Liver (tissue), 8 donors: ENCODE measurements at regions not wholly inside any gene's neighbourhood (a gene's known extent, or its start where the extent isn't known, plus 50 kb on each side); places are given as distances from the start of the nearest gene placed in this dataset.

Source experiments
- DNase-seq: peaks from one replicate; pipeline ENCODE4 v3.0.0-alpha.2; 2017; ENCODE audit warnings: low spot score
- H3K27ac ChIP-seq, 2 donors: one replicate each; pipeline ENCODE4 v1.7.0; 2013; ENCODE audit warnings: inconsistent platforms in 2 of 2, low read length in 2 of 2, control low read depth in 1 of 2, low read depth in 1 of 2, mild to moderate bottlenecking in 1 of 2
- H3K27me3 ChIP-seq, 4 donors: one replicate each; pipeline versions ENCODE4 v1.6.1 to v1.7.0; 2013; ENCODE audit warnings: low read length in 3 of 4, inconsistent platforms in 1 of 4, mild to moderate bottlenecking in 1 of 4, moderate library complexity in 1 of 4; ENCODE audit not compliant: control insufficient read depth in 4 of 4, insufficient read depth in 4 of 4
- H3K36me3 ChIP-seq, 4 donors: one replicate each; pipeline versions ENCODE4 v1.6.1 to v1.7.0; 2013; ENCODE audit warnings: low read length in 3 of 4, mild to moderate bottlenecking in 3 of 4, low read depth in 1 of 4, moderate library complexity in 1 of 4; ENCODE audit not compliant: control insufficient read depth in 4 of 4, insufficient read depth in 3 of 4
- H3K4me1 ChIP-seq, 4 donors: one replicate each; pipeline versions ENCODE4 v1.6.1 to v1.7.0; 2013; ENCODE audit warnings: low read length in 3 of 4, mild to moderate bottlenecking in 3 of 4, moderate library complexity in 1 of 4; ENCODE audit not compliant: control insufficient read depth in 4 of 4, insufficient read depth in 4 of 4
- H3K4me3 ChIP-seq, 3 donors: one replicate each; pipeline versions ENCODE4 v1.6.1 to v1.7.0; 2013; ENCODE audit warnings: low read length in 3 of 3, control low read depth in 1 of 3, low read depth in 1 of 3, mild to moderate bottlenecking in 1 of 3
- H3K9ac ChIP-seq, 2 donors: one replicate each; pipeline ENCODE4 v1.7.0; 2013; ENCODE audit warnings: low read length in 2 of 2, mild to moderate bottlenecking in 2 of 2, moderate library complexity in 2 of 2, control low read depth in 1 of 2, low read depth in 1 of 2
- H3K9me3 ChIP-seq, 4 donors: one replicate each; pipeline versions ENCODE4 v1.6.1 to v1.7.0; 2013; ENCODE audit warnings: low read length in 3 of 4; ENCODE audit not compliant: control insufficient read depth in 4 of 4
- EGR1 ChIP-seq, 2 donors: IDR thresholded peaks; 2 replicates each; pipeline ENCODE4 v1.6.1; 2016 to 2018; ENCODE audit warnings: antibody characterized with exemption in 2 of 2, low read depth in 2 of 2
- FOXA1 ChIP-seq: IDR thresholded peaks from 2 replicates; pipeline ENCODE4 v1.6.1; 2016; ENCODE audit warnings: antibody characterized with exemption
- FOXA2 ChIP-seq: IDR thresholded peaks from 2 replicates; pipeline ENCODE4 v1.6.1; 2016; ENCODE audit warnings: antibody characterized with exemption
- GABPA ChIP-seq, 2 donors: IDR thresholded peaks in 1 of 2; conservative IDR thresholded peaks in 1 of 2; 2 replicates each; pipeline ENCODE4 v1.6.1; 2016; ENCODE audit warnings: antibody characterized with exemption in 2 of 2, mild to moderate bottlenecking in 1 of 2, moderate library complexity in 1 of 2
- HNF4A ChIP-seq, 2 donors: conservative IDR thresholded peaks; 2 replicates each; pipeline ENCODE4 v1.6.1; 2016; ENCODE audit warnings: antibody characterized with exemption in 2 of 2, mild to moderate bottlenecking in 2 of 2
- HNF4G ChIP-seq: IDR thresholded peaks from 2 replicates; pipeline ENCODE4 v1.6.1; 2016; ENCODE audit warnings: antibody characterized with exemption
- JUND ChIP-seq, 2 donors: IDR thresholded peaks; 2 replicates each; pipeline ENCODE4 v1.6.1; 2016; ENCODE audit warnings: antibody characterized with exemption in 2 of 2
- NR2F2 ChIP-seq: IDR thresholded peaks from 2 replicates; pipeline ENCODE4 v1.6.1; 2016; ENCODE audit warnings: antibody characterized with exemption
- RAD21 ChIP-seq, 2 donors: IDR thresholded peaks; 2 replicates each; pipeline ENCODE4 v1.6.1; 2016; ENCODE audit warnings: antibody characterized with exemption in 2 of 2, mild to moderate bottlenecking in 2 of 2
- REST ChIP-seq: IDR thresholded peaks from 2 replicates; pipeline ENCODE4 v1.6.1; 2016; ENCODE audit warnings: antibody characterized with exemption, mild to moderate bottlenecking
- RXRA ChIP-seq, 2 donors: IDR thresholded peaks; 2 replicates each; pipeline ENCODE4 v1.6.1; 2017 to 2018; ENCODE audit warnings: antibody characterized with exemption in 2 of 2, mild to moderate bottlenecking in 1 of 2
- SP1 ChIP-seq: IDR thresholded peaks from 2 replicates; pipeline ENCODE4 v1.6.1; 2018; ENCODE audit warnings: antibody characterized with exemption, mild to moderate bottlenecking
- TAF1 ChIP-seq: conservative IDR thresholded peaks from 2 replicates; pipeline ENCODE4 v1.6.1; 2016; ENCODE audit warnings: antibody characterized with exemption, mild to moderate bottlenecking
- YY1 ChIP-seq: IDR thresholded peaks from 2 replicates; pipeline ENCODE4 v1.6.1; 2016; ENCODE audit warnings: antibody characterized with exemption, mild to moderate bottlenecking
- WGBS: extraction: QIAGEN DNeasy Blood & Tissue Kit; methylation state at CpG from one replicate; pipeline ENCODE4 v1.1.7; 2013; 5-methylcytosine and 5-hydroxymethylcytosine counted together
- TF ChIP-seq, protein P1 (sequence below): IDR thresholded peaks from 2 replicates; pipeline ENCODE4 v1.6.1; 2016; ENCODE audit warnings: antibody characterized with exemption
- TF ChIP-seq, protein P2 (sequence below): fragments of 150-350 bp; IDR thresholded peaks from 2 replicates; pipeline ENCODE4 v1.5.1; 2017; ENCODE audit warnings: improper control_type of control experiment, low read depth, low read length; ENCODE audit not compliant: missing input control
- TF ChIP-seq, protein P3 (sequence below): IDR thresholded peaks from 2 replicates; pipeline ENCODE4 v1.6.1; 2016; ENCODE audit warnings: antibody characterized with exemption
- TF ChIP-seq, protein P4 (sequence below): IDR thresholded peaks from 2 replicates; pipeline ENCODE4 v1.6.1; 2016; ENCODE audit warnings: antibody characterized with exemption
- donor health status: healthy.
- donor health status: healthy.
- donor health status: healthy.
- donor health status: healthy.
- donor health status: healthy.

DNA sequence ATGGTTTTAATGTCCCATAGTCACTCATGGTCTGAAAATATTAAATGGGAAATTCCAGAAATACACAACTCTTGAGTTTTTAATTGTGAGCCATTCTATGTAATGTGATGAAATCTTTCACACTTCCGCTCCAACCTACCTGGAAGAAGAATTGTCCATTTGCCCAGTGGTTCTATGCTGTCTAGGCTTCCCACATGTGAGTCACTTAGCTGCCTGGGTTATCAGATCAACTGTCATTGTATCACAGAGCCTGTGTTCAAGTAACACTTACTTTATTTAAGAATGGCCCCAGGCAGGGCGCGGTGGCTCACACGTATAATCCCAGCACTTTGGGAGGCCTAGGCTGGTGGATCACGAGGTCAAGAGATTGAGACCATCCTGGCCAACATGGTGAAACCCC, 1450.5 kb downstream of the EFNB2 start:
- WGBS = 71% methylated on average over 5 of the region's 5 CpGs
- DNase-seq = no peak
- no peak overlapping the region for H3K9ac ChIP-seq

More for the DNA sequence above, 1450.5 kb downstream of the EFNB2 start:
- H3K9me3 ChIP-seq = no peaks in the 10 kb centered on the region
- H3K4me1 ChIP-seq = no peaks in the 10 kb centered on the region
- no peak overlapping the region for H3K27ac ChIP-seq
- peaks cover 0 to 5% (median 2%) of the 10 kb centered on the region in 4 donors for H3K27me3 ChIP-seq
- no peak overlapping the region for H3K4me3 ChIP-seq
- TF ChIP-seq TAF1 = no peak
- no peak for TF ChIP-seq EGR1 (IDR thresholded peaks at IDR 0.05; ENCODE audit: low read depth in 2 of 2)
- no peak for TF ChIP-seq YY1
- TF ChIP-seq HNF4G = no peak
- TF ChIP-seq, protein P1, sequence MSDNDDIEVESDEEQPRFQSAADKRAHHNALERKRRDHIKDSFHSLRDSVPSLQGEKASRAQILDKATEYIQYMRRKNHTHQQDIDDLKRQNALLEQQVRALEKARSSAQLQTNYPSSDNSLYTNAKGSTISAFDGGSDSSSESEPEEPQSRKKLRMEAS = no peak
- no peak for TF ChIP-seq JUND (IDR thresholded peaks at IDR 0.05)
- TF ChIP-seq, protein P2, sequence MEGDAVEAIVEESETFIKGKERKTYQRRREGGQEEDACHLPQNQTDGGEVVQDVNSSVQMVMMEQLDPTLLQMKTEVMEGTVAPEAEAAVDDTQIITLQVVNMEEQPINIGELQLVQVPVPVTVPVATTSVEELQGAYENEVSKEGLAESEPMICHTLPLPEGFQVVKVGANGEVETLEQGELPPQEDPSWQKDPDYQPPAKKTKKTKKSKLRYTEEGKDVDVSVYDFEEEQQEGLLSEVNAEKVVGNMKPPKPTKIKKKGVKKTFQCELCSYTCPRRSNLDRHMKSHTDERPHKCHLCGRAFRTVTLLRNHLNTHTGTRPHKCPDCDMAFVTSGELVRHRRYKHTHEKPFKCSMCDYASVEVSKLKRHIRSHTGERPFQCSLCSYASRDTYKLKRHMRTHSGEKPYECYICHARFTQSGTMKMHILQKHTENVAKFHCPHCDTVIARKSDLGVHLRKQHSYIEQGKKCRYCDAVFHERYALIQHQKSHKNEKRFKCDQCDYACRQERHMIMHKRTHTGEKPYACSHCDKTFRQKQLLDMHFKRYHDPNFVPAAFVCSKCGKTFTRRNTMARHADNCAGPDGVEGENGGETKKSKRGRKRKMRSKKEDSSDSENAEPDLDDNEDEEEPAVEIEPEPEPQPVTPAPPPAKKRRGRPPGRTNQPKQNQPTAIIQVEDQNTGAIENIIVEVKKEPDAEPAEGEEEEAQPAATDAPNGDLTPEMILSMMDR = no peak
- no peak for TF ChIP-seq GABPA (IDR thresholded peaks at IDR 0.05 in 1 of 2, conservative IDR thresholded peaks at IDR 0.05 in 1 of 2)
- no peak for TF ChIP-seq FOXA1
- TF ChIP-seq SP1 = no peak
- TF ChIP-seq NR2F2 = no peak
- TF ChIP-seq RAD21 (IDR thresholded peaks at IDR 0.05) = no peak
- no peak for TF ChIP-seq FOXA2
- TF ChIP-seq, protein P3, sequence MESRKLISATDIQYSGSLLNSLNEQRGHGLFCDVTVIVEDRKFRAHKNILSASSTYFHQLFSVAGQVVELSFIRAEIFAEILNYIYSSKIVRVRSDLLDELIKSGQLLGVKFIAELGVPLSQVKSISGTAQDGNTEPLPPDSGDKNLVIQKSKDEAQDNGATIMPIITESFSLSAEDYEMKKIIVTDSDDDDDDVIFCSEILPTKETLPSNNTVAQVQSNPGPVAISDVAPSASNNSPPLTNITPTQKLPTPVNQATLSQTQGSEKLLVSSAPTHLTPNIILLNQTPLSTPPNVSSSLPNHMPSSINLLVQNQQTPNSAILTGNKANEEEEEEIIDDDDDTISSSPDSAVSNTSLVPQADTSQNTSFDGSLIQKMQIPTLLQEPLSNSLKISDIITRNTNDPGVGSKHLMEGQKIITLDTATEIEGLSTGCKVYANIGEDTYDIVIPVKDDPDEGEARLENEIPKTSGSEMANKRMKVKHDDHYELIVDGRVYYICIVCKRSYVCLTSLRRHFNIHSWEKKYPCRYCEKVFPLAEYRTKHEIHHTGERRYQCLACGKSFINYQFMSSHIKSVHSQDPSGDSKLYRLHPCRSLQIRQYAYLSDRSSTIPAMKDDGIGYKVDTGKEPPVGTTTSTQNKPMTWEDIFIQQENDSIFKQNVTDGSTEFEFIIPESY = no peak
- TF ChIP-seq REST = no peak
- TF ChIP-seq, protein P4, sequence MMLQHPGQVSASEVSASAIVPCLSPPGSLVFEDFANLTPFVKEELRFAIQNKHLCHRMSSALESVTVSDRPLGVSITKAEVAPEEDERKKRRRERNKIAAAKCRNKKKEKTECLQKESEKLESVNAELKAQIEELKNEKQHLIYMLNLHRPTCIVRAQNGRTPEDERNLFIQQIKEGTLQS = no peak
- no peak for TF ChIP-seq RXRA (IDR thresholded peaks at IDR 0.05)
- no peak for TF ChIP-seq HNF4A (conservative IDR thresholded peaks at IDR 0.05)
- H3K36me3 ChIP-seq = no peaks in the 10 kb centered on the region
